ENCODE measurements at regions not wholly inside any gene's neighbourhood (a gene's known extent, or its start where the extent isn't known, plus 50 kb on each side); places are given as distances from the start of the nearest gene placed in this dataset.
"Not testable (repeated sequence)": the region's sequence is repeated elsewhere in the genome, so short reads cannot be mapped to it uniquely, and the experiment has no call there.

DNA sequence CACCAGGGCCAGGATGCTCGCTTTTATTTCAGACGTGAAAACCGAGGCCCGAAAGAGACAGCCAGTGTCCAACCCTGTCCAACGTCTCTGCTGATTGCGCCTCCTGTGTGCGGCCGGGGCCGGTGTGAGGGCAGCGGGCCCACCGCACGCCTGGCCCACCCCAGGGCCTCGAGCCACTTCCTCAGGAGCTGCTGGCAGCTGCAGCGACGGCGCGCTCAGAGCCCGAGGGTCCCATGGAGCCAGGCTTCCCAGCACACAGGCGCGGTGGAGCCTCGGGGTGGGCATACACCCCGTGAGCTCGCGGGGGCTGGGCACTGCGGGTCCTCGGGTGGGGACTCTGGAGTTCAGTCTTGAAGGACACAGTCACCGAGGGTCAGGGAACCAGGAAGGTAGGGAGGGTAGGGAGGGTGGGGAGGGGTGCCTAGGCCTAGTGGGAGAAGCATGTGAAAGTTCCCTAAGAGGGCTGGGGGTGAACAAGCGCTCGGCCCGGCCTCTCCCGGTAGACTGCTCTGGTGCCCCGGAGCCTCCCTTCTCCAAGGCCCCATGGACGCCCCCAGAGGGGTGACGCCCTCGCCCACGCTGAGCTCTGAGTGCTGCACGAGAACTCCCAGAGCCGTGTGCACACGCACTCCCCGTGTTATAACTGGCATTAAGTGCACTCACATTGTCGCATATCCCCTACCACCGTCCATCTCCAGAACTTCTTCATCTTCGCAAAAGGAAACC lies 1547.2 kb downstream of the RPIA start:
- not testable (repeated sequence) for DNase-seq

DNA sequence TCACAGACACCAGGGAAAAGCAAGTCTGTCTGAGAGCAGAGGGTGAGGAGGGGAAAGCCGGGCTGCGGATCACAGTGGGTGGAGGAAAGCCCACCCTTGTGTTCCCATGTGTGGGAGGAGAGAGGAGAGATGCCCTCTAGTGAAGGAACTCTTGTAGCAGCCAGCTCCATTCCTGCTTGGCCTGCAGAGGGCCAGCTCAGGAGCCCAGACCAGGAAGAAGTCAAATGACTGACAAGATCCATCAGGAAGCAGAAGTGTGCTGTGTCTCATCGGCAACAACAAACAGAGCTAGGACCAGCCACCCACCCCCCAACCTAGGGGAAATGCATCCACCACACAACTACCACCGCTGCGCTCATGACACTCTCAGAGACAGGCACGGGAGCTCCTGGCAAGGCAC lies 1548.3 kb downstream of the RPIA start:
- not testable (repeated sequence) for DNase-seq

DNA sequence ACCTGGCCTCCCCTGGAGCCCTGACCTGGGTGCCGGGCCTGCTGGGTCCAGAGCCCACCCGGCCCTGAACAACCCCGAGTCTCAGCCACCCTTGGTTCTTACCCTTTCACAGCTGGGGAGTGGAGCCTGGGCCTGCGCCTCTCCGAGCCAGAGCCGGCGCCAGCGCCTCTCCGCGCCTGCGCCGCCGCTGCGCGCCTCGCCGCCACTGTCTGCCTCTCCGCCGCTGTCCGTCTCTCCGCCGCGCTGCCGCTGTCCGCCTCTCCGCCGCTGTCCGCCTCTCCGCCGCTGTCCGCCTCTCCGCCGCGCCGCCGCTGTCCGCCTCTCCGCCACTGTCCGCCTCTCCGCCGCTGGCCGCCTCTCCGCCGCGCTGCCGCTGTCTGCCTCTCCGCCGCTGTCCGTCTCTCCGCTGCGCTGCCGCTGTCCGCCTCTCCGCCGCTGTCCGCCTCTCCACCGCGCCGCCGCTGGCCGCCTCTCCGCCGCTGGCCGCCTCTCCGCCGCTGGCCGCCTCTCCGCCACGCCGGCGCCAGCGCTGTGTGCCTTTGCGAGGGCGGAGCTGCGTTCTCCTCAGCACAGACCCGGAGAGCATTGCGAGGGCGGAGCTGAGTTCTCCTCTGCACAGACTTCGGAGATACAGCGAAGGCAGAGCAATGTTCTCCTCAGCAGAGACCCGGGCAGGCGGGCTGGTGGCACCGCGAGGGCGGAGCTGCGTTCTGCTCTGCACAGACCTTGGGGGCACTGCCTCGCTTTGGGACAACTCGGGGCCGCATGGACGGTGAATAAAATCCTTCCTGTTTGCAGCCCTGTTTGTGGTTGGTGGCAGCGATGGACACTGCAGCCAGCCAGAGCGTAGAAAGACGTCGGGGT lies 1553.7 kb downstream of the RPIA start:
- peak; percentile 27 for DNase-seq

DNA sequence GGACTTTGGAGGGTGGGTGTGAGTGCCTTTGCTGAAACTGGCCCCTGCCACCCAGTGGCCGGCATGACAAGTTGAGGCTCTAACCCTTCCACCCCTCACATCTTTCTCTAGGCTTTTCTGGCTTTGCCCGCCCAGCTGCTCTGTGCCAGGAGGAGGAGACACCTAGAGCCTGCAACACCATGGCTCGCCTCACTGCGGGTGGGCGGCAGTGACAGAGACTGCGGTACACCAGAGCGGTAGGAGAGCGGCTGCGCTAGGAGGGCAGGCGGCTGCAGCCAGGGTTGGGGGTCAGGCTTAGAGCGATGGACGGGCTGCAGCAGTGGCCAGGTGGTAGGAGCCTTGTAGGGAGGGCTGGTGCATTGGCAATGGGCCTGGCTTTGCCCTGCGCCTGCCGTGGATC lies 1556.9 kb downstream of the RPIA start:
- DNase-seq = not testable (repeated sequence)

DNA sequence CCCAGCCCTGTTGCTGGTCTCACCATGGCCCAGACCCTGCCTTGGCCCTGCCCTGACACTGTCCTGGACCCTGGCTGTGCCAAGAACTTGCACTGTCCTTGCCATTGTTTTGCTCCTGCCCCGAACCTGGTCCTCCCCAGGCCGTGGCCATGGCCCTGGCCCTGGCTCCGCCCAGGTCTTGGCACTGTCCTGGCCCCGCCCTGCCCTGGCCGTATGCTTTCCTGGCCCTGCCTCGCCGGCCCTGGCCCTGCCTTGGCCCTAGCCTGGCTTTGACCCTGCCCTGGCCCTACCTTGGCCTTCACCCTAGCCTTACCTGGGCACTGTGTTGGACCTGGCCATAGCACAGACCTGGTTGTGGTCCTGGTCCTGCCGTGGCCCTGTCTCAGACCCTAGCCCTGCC lies 1558.9 kb downstream of the RPIA start:
- DNase-seq = not testable (repeated sequence)

DNA sequence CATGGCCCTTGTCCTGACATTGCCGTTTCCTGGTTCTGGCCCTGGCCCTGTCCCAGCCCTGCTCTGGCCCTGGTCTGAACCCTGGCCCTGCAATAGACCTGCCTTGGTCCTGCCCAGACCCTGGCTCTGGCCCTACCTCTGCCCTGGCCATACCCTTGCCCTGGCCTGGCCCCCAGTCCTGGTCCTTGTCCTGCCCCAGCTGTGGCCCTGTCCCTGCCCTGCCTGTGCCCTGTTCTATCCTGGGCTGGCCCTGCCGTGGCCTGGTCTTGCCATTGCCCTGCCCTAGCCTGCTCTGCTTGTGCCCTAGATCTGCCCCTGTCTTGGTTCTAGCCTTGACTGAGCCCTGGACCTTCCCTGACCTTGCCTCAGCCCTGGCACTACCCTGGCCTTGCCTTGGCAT lies 1560.1 kb downstream of the RPIA start:
- not testable (repeated sequence) for DNase-seq

DNA sequence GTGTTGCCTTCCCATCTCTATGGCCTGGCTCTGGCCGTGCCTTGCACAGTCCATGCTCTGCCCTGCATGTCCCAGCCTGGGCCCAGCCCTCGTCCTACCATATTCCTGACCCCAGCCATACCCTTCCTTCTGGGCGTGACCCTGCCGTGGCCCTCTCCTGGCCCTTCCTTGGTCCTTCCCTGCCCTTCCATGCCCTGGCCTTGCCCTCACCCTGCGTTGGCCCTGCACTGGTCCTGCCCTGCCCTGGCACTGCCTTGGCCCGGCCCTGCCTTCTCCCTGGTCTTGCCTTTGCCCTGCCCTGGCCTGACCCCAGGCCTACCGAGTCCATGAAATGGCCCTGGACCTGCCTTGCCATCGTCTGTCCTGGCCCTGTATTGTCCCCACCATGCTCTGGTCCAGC lies 1561.8 kb downstream of the RPIA start:
- DNase-seq = not testable (repeated sequence)

DNA sequence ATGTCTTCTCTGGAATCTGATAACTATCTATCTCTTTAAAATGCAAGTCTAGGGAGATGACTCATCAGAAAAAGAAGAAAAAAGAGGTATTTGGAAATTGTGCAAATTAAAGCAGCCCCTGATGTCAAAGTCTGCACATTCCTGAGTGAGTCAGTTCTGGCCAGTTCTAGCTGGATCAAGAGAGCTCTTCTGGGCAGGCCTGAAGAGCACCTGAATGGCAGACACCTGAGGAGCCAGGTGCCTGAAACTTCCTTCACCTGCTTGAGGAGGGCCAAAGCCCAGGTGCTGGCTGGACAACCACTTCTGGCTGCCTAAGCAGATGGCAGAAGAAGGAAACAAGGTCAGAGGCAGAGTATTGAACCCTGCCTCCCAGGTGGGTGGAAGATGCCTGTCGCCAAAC lies 1575.4 kb downstream of the RPIA start:
- not testable (repeated sequence) for DNase-seq

DNA sequence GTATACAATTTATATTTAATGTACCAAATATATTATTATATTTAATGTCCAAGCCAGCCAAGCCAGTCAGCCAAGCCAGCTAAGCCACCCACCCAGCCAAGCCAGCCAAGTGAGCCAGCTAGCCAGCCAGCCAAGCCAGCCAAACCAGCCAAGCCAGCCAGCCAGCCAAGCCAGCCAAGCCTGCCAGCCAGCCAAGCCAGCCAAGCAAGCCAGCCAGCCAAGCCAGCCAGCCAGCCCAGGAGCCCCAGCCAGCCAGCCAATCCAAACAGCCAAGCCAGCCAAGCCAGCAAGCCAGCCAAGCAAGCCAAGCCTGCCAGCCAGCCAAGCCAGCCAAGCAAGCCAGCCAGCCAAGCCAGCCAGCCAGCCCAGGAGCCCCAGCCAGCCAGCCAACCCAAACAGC lies 1596.3 kb downstream of the RPIA start:
- DNase-seq = not testable (repeated sequence)

DNA sequence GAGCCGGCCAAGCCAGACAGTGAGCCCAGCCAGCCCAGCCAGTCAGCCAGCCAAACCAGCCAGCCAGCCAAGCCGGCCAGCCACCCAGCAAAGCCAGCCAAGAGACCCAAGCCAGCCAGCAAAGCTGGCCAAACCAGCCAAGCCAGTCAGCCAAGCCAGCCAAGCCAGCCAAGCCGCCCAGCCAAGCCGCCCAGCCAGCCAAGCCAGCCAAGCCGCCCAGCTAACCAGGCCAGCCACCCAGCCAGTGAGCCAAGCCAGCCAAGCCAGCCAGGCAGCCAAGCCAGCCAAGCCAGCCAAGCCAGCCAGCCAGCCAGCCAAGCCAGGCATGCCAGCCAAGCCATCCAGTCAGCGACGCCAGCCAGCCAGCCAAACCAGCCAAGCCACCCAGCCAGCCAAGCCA lies 1596.9 kb downstream of the RPIA start:
- not testable (repeated sequence) for DNase-seq

DNA sequence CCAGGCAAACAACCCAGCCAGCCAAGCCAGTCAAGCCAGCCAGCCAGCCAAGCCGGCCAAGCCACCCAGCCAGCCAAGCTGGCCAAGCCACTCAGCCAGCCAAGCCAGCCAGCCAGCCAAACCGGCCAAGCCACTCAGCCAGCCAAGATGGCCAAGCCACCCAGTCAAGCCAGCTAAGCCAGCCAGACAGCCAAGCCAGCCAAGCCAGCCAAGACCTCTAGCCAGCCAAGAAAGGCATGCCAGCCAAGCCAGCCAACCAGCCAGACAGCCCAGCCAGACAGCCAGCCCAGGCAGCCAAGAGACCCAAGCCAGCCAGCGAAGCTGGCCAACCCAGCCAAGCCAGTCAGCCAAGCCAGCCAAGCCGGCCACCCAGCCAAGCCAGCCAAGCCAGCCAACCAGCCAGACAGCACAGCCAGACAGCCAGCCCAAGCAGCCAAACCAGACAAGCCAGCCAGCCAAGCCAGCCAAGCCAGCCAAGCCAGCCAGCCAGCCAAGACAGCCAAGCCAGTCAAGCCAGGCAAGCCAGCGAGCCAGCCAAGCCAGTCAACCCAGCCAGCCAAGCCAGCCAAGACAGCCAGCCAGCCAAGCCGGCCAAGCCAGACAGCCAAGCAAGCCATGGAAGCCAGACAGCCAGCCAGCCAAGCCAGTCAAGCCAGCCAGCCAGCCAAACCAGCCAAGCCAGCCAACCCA lies 1598.0 kb downstream of the RPIA start:
- not testable (repeated sequence) for DNase-seq

DNA sequence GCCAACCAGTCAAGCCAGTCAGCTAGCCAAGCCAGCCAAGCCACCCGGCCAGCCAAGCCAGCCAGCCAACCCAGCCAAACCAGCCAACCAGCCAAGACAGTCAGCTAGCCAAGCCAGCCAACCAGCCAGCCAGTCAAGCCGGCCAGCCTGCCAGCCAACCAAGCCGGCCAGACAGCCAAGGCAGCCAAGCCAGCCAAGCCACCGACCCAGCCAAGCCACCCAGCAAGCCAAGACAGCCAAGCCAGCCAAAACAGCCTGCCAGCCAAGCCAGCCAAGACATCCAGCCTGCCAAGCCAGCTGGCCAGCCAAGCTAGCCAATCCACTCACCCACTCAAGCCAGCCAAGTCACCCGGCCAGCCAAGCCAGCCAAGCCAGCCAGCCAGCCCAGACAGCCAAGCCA lies 1599.2 kb downstream of the RPIA start:
- not testable (repeated sequence) for DNase-seq

DNA sequence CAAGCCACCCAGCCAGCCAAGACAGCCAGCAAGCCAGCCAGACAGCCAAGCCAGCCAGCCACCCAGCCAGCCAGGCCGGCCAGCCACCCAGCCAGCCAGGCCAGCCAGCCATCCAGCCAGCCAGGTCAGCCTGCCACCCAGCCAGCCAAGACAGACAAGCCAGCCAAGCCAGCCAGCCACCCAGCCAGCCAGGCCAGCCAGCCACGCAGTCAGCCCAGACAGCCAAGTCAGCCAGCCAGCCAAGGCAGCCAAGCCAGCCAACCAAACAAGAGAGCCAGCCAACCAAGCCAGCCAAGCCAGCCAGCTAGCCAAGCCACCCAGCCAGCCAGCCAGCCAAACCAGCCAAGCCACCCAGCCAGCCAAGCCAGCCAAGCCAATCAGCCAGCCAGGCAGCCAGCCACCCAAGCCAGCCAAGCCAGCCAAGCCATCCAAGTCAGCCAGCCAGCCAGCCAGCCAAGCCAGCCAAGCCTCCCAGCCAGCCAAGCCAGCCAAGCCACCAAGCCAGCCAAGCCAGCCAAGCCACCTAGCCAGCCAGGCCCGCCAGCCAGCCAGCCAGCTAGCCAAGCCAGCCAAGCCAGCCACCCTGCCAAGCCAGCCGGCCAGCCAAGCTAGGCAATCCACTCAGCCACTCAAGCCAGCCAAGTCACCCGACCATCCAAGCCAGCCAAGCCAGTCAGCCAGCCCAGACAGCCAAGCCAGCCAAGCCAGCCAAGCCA lies 1599.9 kb downstream of the RPIA start:
- peak; percentile 0 for DNase-seq

DNA sequence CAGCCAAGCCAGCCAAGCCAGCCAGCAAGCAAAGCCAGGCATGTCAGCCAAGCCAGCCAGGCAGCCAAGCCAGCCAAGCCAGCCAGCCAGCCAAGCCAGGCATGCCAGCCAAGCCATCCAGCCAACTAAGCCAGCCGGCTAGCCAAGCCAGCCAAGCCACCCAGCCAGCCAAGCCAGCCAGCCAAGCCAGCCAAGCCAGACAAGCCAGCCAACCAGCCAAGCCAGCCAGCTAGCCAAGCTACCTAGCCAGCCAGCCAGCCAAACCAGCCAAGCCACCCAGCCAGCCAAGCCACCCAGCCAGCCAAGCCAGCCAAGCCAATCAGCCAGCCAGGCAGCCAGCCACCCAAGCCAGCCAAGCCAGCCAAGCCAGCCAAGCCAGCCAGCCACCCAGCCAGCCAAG lies 1600.5 kb downstream of the RPIA start:
- not testable (repeated sequence) for DNase-seq

DNA sequence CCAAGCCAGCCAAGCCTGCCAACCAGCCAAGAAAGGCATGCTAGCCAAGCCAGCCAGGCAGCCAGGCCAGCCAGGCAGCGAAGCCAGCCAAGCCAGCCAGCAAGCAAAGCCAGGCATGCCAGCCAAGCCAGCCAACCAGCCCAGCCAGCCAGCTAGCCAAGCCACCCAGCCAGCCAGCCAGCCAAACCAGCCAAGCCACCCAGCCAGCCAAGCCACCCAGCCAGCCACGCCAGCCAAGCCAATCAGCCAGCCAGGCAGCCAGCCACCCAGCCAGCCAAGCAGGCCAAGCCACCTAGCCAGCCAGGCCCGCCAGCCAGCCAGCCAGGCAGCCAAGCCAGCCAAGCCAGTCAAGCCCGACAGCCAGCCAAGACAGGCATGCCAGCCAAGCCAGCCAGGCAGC lies 1601.0 kb downstream of the RPIA start:
- not testable (repeated sequence) for DNase-seq

DNA sequence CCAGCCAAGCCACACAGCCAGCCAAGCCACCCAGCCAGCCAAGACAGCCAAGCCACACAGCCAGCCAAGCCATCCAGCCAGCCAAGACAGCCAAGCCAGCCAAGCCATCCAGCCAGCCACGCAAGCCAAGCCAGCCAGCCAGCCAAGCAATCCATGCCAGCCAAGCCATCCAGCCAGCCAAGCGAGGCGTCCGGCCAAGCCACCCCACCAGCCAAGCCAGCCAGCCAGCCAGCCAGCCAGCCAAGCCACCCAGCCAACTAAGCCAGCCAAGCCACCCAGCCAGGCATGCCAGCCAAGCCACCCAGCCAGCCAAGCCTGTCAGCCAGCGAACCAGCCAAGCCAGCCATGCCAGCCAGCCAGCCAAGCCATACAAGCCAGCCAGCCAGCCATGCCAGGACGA lies 1601.8 kb downstream of the RPIA start:
- not testable (repeated sequence) for DNase-seq

DNA sequence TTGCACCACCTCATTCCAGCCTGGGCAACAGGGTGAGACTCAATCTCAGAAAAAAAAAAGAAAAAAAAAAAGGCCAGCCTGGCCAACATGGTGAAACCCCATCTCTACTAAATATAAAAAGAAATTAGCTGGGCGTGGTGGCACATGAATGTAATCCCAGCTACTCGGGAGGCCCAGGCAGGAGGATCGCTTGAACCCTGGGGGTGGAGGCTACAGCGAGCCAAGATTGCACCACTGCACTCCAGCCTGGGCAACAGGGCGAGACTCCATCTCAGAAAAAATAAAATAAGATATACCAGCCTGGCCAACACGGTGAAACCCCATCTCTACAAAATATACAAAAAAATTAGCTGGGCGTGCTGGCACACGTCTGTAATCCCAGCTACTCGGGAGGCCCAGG lies 1602.3 kb downstream of the RPIA start:
- not testable (repeated sequence) for DNase-seq

DNA sequence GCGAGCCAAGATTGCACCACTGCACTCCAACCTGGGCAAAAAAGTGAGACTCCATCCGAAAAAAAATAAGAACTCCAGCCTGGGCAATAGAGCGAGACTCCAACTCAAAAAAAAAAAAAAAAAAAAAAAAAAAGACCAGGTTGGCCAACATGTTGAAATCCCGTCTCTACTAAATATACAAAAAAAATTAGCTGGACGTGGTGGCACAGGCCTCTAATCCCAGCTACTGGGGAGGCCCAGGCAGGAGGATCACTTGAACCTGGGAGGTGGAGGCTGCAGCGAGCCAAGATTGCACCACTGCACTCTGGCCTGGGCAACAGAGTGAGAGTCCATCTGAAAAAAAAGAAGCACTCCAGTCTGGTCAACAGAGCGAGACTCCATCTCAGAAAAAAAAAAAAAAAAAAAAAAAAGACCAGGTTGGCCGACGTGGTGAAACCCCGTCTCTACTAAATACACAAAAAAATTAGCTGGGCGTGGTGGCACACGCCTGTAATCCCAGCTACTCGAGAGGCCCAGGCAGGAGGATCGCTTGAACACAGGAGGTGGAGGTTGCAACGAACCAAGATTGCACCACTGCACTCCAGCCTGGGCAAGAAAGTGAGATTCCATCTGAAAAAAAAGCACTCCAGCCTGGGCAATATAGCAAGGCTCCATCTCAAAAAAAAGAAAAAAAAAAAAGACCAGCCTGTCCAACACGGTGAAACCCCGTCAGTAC lies 1603.7 kb downstream of the RPIA start:
- not testable (repeated sequence) for DNase-seq

DNA sequence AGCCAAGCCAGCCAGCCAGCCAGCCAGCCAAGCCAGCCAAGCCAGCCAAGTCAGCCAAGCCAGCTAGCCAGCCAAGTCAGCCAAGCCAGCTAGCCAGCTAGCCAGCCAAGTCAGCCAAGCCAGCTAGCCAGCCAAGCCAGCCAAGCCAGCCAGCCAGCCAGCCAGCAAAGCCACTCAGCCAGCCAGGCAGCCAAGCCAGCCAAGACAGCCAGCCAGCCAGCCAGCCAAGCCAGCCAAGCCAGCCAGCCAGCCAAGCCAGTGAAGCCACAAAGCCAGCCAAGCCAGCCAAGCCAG lies 1605.0 kb downstream of the RPIA start:
- DNase-seq = not testable (repeated sequence)

DNA sequence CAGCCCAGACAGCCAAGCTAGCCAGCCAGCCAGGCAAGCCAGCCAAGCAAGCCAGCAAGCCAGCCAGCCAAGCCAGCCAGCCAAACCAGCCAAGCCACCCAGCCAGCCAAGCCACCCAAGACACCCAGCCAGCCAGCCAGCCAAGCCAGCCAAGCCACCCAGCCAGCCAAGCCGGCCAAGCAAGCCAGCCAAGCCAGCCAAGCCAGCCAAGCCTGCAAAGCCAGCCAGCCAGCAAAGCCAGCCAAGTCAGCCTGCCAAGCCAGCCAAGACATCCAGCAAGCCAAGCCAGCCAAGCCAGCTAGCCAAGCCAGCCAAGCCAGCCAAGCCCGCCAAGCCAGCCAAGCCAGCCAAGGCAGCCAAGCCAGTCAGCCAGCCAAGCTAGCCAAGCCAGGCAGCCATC lies 1606.2 kb downstream of the RPIA start:
- not testable (repeated sequence) for DNase-seq

DNA sequence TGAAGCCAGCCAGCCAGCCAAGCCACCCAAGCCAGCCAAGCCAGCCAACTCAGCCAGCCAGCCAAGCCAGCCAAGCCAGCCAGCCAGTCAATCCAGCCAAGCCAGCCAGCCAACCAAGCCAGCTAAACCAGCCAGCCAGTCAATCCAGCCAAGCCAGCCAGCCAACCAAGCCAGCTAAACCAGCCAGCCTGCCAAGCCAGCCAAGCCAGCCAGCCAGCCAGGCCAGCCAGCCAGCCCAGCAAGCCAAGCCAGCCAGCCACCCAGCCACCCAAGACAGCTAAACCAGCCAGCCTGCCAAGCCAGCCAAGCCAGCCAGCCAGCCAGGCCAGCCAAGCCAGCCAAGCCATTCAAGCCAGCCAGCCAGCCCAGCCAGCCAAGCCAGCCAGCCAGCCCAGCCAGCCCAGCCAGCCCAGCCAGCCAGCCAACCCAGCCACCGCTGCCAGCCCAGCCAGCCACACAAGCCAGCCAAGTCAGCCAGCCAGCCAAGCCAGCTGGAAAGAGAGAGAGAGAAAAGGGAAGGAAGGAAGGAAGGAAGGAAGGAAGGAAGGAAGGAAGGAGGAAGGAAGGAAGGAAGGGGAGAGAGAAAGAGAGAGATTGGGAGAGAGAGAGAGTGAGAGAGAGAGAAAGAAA lies 1606.8 kb downstream of the RPIA start:
- not testable (repeated sequence) for DNase-seq

DNA sequence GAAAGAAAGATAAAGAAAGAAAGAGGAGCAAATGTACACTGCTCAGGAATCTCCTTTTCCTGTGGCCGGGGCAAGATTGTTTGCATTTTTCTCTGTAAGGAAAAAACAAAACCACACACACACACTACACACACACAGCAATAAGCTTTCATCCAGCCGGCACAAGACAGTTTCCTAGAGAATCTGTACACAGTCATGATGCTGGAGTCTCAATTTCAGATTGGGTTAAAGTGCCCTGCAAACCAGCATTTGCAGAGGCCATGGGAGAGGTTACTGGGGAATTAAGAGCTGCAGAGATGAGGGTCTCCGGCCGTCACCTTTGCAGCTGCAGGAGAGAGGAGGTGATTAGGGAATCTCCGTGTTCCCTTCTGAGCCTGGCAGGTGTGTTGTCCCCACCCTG lies 1607.5 kb downstream of the RPIA start:
- not testable (repeated sequence) for DNase-seq
